NCI-H510A treated with DMSO at 0.1 percent for 48 hours (cell line): ENCODE measurements at regions not wholly inside any gene's neighbourhood (a gene's known extent, or its start where the extent isn't known, plus 50 kb on each side); places are given as distances from the start of the nearest gene placed in this dataset.

Experiments
- DNase-seq: peaks from one replicate; lab custom pipeline; 2025; lab: John Stamatoyannopoulos, UW

DNA sequence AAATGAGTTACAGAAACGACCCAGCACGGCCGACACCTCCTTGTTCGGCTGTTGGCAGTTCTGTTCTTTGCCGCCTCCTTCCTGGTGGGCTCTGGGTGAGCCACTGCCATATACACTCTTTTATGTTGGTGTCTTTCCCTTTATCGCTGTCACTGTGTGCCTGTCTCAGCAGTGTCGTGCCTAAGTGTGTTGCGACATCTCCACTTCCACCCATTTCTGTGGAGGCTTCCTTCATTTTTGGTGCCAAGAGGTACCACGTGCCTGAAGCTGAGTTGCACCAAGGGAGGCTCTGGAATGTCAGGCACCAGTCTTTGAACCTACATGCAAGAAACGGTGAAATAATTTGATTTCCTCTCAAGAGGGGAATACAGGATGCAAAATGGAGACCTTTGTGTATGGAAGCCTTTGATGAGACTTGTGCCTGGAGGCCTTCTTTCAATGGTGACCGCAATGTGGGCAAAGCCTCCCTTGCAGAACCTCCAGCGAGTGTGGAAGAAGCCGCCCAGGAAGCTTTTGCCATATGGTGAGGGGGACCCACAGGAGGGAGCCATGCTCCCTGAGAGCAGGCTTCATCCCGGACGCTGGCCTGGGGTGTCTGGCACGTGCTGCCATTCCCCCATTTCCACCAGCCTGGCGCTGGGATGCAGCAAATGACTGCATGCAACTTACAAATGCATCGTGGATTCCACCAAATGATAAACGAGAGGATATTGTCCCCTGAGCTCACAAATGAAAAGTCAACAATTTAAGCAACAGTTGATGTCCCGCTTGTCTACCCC, 136.2 kb downstream of the TEX29 start:
- DNase-seq: no peak

DNA sequence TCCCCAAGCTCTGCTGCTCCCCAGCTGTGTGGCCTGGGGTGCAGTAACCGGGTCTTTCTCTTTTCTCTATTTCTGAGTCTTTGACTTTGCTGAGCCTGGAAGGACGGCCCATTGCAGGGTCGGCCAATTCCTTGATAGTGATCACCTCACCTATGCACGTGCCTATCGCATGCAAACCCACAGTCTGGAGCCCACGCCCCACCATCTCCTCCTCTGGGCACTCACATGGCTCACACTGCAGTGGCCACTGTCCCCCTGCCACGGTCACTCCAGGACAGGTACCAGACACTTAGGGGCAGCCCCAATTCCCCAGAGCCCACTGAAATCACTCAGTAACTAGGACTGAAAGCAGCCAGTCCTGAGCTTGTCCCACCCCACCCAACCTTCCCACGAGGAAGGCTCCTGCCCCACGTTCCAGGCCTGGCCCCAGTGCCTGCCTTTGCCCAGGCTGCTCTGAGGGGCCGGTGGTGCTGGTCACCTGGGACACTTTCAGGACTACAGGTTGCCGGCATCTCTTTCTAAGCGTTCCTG, 137.6 kb downstream of the TEX29 start:
- DNase-seq: no peak

DNA sequence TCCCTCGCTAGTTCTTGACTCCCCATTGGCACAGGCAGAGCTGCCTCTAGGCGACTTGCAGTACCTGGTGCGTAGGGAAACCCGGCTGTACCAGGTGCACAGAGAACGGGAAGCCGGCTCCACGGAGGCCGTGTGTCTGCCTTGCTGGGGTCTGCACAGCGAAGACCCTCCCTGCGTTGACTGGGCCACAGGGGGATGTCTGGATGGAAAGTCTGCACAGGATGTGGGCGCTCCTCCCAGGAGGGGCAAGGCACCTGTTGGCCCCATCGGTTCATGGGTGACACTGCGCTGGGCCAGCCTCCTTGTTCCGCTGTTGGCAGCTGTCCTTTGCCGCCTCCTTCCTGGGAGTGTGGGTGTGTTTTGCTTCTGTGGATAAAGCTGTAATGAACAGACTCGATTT, 138.3 kb downstream of the TEX29 start:
- no peak for DNase-seq

DNA sequence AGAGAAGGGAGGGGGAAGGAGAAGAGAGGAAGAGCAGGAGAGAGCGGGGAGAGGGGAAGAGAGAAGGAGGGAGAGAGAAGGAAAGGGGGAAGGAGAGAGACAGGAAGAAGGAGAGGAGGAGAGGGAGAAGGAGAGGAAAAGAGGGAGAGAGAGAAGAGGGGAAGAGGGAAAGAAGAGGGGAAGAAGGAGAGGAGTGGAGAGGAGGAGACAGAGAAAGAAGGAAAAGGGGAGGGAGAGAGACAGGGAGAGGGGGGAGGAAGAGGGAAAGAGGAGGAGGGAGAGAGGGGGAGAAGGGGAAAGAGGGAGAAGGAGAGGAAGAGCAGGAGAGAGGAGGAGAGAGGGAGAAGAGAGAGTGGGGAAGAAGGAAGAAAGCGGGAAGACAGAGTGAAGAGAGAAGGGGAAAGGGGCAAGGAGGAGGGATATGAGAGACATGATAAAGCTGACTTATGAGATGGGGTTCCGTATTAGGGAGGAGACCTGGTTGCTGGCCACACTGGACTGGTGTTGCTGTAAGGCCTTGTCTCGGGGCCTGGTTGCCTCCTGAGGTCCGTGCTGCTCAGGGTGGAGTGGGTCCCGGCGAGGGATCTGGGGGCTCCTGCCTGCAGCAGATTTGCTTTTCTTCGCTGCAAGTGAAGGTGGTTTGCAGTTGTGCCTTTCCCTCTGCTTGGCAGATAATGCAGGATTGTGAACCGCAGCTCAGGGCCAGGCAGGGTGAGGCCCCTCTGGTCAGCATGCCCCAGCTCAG, 139.5 kb downstream of the TEX29 start:
- no peak for DNase-seq

DNA sequence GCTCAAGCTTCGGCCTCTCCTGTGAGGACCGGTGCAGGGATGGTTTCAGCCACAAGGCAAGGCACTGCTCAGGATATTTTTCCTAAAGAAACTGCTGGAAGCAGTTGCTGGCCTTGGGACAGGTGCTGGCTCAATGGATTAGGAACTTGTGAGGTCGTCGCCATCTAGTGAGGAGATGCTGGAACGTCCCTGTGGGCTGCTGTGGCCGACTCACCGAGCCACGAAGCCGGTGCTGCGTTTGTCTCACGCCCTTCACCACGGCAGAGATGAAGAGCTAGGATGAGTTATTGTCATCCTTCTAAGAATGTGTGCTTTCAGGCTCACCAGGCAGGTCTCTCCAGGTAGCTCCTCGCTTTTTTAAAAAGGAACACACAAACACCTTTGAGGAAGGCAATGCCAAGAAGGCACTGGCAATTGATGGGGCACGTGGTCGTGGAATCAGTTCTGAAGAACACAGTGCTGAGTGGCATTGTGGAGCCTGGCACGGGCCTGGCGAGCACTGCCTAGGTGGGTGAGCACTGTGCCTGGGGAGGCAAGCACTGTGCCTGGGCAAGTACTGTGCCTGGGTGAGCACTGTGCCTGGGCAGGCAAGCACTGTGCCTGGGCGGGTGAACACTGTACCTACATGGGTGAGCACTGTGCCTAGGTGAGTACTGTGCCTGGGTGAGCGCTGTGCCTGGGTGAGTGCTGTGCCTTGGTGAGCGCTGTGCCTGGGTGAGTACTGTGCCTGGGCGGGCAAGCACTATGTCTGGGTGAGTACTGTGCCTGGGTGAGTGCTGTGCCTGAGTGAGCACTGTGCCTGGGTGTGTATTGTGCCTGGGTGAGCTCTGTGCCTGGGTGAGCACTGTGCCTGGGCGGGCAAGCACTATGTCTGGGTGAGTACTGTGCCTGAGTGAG, 140.4 kb downstream of the TEX29 start:
- DNase-seq: peak; percentile 67

DNA sequence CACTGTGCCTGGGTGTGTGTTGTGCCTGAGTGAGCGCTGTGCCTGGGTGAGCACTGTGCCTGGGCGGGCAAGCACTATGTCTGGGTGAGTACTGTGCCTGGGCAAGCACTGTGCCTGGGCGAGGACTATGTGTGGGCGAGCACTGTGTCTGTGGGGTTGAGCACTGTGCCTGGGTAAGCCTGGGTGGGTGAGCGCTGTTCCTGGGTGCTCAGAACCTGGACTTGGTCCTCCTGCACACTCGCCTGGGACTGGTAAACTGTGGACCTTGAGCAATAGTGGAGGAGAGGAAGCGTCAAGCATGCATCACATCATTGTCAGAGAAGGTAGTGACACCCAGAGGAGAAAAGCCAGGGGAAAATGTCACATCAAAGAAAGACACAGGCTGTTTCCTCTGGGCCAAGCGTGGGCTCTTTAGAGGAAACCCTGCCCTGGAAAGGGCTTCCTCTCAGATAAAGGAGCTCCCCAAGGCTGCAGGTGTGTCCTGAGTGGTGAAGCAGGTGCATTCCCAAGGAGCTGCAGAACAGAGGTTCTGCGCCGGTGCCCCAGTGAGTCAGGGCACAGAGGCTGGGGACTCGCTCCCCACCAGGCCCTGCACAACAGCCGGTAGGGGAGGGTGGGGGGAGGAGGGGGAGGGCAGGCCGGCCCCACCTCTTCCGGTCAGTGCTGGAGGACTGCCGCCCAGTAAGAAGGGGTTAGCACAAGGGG, 141.2 kb downstream of the TEX29 start:
- DNase-seq: no peak

DNA sequence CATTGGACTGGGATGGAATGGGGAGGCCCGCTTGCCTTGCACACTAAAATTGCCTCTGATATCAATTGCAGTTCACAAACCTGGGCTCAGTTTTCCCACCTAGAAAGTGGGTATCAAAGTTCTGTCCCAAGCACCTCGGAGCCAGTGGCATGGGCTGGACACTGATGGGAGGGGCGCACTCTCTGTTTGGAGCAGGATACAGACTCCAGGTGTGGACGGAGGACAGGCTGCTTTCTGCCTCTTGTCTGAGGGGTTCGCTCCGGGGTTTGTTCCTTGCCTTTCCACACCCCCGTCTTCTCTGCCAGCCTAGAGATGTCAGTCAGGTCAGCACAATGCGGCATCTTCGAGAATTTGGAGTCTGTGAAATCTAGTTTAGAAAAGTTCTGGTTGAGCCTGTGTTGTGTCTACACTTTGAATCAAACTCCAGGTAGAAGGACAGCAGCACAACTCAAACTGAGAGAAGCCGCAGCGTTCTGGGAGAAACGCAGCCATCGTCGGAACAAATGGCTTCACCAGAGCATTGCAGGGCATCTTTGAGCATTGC, 141.9 kb downstream of the TEX29 start:
- DNase-seq: no peak

DNA sequence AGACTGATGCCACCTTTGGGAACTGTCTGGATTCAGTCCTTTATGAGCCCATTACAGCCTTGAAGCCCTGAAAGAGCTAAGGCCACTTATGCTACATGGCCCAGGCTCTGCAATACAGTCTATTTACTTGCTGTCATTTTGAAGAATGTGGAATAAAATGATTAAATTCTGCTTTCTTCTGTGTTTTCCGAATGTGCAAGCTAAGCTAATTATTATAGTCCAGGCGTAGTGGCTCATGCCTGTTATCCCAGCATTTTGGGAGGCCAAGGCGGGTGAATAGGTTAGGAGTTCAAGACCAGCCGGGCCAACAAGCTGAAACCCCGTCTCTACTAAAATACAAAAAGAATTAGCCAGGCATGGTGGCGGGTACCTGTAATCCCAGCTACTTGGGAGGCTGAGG, 142.5 kb downstream of the TEX29 start:
- DNase-seq: no peak

DNA sequence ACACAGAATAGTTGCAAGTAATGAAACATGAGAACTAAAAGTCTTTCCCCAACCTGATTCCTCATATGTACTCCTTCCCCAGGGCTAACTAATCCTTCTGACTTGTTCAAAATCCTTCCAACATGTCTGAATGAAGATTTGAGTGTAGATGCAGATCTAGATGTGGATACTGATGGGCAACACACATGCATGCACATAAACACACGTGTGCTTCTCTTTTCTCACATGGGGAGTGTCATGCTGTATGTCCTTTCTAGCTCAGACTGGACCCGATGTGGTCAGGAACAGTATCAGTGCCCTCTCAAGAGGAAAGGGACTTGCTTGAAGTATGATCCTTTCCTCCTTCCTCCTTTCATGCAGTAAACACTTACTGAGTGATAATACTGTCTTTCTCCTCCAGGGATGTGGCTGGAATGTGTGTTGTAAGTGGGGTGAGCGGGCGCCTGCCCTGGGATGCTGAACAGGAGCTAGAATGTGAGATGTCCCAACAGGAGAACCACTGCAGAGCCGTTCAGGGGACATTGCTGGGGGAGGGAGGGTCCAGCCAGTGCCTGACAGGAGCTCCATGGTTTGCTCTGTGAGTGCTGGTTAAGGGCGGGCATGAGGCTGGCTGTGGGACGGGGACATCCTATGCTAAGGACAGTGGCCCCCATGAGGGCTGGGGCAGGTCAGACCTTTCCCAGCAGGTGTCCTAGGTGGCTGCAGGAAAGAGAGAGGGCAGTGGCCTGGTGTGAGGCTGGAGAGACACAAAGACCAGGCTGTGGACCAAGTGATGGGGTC, 146.9 kb downstream of the TEX29 start:
- DNase-seq: no peak

DNA sequence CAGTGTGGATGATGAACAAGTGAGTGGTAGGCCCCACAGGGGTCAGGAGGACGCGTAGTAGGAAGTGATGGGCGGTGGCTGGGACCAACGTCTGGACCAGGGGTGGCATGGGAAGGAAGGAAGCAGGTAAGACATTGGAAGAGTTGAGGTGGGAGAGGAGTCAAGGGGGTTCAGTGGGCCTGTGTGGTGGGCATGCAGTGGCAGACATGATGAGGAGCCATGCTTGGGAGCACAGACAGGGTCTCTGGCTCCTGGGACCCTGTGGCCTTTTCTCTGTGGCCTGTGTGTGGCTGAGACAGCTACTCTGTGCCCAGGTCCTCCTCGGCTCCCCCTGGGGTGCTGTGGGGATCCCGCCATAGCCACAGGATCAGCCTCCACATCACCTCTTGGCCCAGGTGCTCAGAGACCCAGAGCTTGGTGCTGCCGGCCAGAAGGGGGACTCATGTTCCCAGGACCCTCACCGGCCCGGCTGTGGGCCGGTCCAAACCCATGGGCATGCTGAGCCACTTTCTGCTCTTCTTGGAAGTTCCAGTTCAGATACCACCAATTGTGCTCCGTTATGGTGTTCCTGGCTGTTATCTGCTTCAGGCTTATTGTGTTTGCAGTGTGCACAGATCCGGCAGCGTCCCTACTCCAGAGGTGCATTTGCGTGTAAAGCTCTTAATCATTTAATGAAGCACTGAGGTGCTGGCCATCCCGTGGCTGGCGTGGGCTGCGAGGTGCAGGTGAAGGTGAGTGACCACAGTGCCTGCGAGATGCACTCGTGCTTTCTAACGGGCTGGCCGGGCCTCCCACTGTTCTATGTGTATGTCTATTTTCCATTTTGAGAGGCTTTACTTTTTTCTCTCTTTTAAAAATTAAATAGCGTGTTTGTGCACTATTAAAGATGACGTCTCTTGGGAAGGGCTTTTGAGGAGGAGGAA, 147.9 kb downstream of the TEX29 start:
- DNase-seq: no peak

DNA sequence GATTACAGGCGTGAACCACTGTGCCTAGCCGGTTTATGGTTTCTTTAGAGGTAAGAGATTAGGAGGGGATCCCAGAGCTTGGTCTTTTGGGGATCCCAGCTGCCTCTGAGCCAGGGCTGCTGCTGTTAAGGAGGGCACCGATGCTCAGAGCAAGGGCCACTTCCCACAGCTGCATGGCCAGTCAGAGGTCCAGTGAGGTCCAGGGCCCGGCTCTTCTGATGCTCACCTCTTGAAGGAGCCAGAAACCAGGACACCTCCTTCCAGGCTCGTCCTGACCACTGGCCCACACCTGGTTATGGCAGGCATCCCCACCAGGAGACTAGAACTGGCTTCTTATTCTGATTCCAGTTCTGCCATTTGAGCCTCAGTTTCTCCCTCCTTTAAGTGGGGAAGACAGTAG, 149.0 kb downstream of the TEX29 start:
- no peak for DNase-seq

DNA sequence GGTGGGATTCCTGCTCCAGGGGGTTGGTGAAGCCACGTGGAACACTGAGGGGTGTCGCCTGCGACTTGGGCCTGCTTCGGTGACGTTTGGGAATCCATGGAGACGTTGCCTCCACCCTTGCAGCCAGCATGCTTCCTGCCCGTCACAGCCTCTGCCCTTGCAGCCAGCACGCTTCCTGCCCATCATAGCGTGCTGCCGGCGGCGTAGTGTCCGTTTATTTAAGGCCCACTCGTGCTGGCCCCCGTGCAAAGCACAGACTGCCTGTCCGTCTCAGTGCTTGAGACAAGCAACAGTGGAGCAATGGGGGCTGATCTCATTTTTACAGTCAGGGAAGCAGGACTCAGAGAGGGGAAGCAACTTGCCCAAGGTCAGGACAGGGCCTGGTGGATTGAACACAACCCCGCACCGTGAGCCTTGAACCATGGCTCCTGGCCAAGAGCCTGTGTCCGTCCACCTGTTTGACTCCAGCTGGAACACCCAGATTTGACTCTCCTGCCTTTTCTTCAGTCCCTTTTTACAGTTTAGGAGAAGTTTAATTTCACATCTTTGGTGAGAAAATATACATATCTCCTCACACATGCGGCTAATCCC, 149.6 kb downstream of the TEX29 start:
- DNase-seq: no peak

DNA sequence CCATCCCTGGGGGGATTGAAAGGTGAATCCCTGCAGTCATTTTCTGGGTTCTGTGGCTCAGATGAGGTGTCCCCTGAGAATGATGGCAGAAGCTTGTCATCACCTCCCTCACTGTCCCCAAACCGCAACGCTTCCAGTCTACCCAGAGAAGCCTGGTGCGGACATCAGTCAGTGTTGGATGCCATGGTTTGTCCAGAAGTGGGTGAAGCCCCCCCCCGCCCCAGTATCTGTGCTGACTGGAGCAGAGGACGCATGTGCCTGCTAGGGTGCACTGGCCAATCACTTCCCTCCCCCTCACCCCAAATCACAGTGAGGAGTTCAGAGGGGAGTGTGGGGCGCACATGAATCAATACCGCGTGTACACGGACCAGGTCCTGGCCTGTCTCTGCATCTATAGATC, 150.5 kb downstream of the TEX29 start:
- DNase-seq: no peak

DNA sequence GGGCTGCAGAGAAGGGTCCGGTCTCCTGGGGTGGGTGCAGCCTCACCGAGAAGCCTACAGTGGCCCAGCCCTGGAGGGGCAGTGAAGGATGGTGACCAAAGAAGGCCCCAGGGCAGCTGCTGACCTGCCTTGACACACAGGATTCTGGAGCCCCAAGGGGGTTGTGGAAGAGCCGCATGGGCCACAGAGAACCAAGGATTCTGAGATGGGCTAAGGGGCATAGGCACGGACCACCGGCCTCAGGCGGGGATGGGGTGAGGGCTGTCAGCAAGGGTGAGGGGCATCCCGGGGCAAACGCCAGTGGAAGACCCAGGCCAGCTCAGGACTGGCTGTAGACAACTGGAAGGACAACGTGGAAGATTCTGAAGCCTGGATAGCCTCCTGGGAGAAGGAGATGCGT, 151.6 kb downstream of the TEX29 start:
- no peak for DNase-seq

DNA sequence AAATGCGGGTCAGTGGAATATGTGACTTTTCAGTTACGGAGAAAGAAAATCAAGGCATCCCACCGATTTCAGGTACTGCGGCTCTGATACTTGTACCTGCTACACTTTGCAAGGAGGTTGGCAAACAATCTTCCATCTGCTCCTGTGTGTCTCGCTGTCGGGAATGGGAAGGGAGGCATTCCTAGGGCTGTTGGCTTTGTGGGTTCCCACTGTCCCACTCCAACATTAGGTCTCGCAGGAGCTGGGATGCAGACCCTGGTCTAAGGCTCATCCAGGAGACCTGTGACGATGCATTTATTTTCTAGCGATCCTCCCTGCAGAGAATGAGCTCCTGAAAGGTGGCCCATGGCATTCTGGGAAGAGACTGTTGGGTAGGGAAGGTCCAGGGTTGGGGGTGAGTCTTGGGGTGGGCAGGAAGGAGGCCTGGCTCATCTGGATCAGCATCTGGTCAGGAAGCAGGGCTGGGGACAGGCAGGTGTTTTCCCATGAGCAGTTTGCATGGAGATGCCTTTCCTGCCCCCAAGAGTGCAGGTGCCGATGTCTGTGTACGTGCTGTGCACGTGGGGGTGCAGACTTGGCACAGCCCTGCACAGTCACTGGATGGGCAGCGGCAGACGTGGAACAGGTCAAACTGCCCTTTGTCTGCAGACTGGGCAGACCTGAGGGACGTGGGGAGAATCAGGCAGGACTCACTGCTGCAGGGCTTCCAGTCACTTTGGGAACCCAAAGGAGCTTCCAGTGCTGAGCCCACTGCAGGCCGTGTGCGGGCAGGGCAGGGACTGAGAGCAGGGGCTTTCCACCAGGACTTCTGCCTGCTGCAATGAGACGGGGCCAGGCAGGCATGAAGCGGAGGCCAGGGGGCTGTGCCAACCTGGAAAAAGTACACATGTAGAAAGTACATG, 152.4 kb downstream of the TEX29 start:
- no peak for DNase-seq

DNA sequence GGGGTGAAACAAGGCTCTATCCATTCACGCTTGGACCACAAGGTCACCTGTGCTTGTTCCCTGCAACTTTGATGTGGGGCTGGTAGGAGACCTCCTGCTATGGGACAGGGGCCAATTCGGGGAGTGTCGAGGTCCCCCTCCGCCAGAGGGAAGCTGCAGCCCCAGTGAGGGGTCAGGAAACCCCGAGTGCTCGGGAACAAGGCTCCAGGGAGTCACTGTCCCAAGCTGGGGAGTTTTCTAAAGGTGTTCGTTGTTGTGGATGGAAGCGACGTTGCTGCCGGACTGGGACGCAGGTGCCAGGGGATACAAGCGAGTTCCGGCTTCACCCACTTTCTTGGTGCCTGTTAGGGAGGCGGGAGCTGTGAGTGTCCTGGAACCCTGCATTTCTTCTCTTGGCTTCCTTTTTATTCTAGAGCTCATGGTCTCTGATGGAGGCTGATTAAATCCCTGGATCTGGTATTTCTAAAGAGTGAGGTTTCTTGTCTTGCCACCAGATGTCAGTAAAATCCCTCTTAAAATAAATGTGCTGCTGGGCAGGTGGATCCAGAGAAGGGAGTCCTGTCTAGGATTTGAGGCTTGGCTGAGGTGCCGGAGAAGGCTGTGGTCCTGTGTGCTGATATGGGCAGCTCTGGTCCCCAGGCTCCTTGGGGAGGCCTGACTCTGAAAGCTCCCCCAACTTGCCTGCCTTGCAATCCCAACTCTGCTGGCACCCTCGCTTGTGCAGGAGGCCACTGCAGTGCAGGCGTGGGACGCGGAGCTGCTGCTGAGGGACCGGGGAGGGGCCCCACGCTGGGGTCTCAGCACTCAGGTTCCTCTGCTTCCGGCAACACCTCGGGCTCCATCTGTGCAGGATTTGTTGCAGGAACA, 153.9 kb downstream of the TEX29 start:
- DNase-seq: peak; percentile 83

DNA sequence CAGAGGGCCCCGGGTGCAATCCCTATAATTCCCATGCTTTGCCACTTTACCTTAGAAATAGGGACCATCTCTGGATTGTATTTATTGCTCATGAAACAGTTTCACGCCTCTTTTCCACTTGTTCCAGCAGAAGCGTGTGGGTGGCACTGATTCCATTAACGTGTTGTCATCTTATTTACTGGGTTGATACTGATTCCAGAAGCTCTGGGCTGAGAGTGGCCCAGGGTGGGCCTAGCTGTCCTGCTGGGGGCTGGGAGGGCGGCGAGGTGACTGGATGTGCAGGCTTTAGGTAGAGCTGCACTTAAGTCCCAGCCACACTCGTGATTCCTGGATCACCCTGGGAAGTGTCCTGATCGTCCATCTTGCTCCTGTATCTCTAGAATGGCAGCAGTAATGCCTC, 155.0 kb downstream of the TEX29 start:
- DNase-seq: no peak
